H1 (cell line): ENCODE measurements at regions not wholly inside any gene's neighbourhood (a gene's known extent, or its start where the extent isn't known, plus 50 kb on each side); places are given as distances from the start of the nearest gene placed in this dataset.

ENCODE experiments used
- CTCF ChIA-PET: fragments of 300-600 bp; sonication (Branson Sonifier 250); formaldehyde crosslinking; loops from one replicate; lab custom pipeline; 2021; ENCODE audit not compliant: partially characterized antibody; lab: Charles Lee
- POLR2A ChIA-PET: fragments of 300-600 bp; sonication (Branson Sonifier 250); formaldehyde crosslinking; loops from one replicate; lab custom pipeline; 2021; ENCODE audit warnings: inconsistent platforms; ENCODE audit not compliant: partially characterized antibody; lab: Charles Lee
- DNase-seq, 2 experiments: peaks; one replicate each; pipeline versions ENCODE4 v3.0.0 to v3.0.0-alpha.2; 2010 to 2022; ENCODE audit warnings: low spot score in 2 of 2, low read depth in 1 of 2, mixed read lengths in 1 of 2
- FAIRE-seq: peaks from 2 replicates; lab custom pipeline; 2011; peaks lifted over from hg19 to GRCh38; lab: Jason Lieb, UNC
- H2AFZ ChIP-seq: 2 replicates; pipeline ENCODE4 v1.8.1; 2012; ENCODE audit warnings: low read length, inconsistent platforms
- H2AK5ac ChIP-seq: 2 replicates; pipeline ENCODE4 v1.6.1; 2013; ENCODE audit warnings: low read depth, low read length
- H2BK120ac ChIP-seq: replicated peaks from 2 replicates; pipeline ENCODE3; 2013; ENCODE audit warnings: low read depth, low read length, inconsistent platforms
- H2BK12ac ChIP-seq: 2 replicates; pipeline ENCODE4 v1.6.1; 2013; ENCODE audit warnings: low read depth, low read length
- H2BK15ac ChIP-seq: 2 replicates; pipeline ENCODE4 v1.6.1; 2013; ENCODE audit warnings: low read length
- H2BK20ac ChIP-seq: 2 replicates; pipeline ENCODE4 v1.6.1; 2013; ENCODE audit warnings: low read length
- H2BK5ac ChIP-seq: 2 replicates; pipeline ENCODE4 v1.6.1; 2013; ENCODE audit warnings: low read depth, low read length
- H3K14ac ChIP-seq: 2 replicates; pipeline ENCODE4 v1.6.1; 2013; ENCODE audit warnings: inconsistent platforms; ENCODE audit not compliant: insufficient read length
- H3K18ac ChIP-seq: 2 replicates; pipeline ENCODE4 v1.6.1; 2013; ENCODE audit warnings: low read length; ENCODE audit errors: extremely low read depth
- H3K23ac ChIP-seq: 2 replicates; pipeline ENCODE4 v1.6.1; 2013; ENCODE audit warnings: inconsistent platforms; ENCODE audit not compliant: insufficient read length
- H3K23me2 ChIP-seq: 2 replicates; pipeline ENCODE4 v1.6.1; 2013; ENCODE audit warnings: low read depth, low read length
- H3K27ac ChIP-seq: 2 replicates; pipeline ENCODE4 v1.6.1; 2011; ENCODE audit warnings: low read depth, low read length, inconsistent platforms
- H3K27me3 ChIP-seq, 4 experiments: replicated peaks in 1 of 4; 1 replicate in 1 of 4; 2 replicates in 3 of 4; pipeline versions ENCODE4 v1.6.1 to v1.8.1; 2011 to 2013; ENCODE audit warnings: low read length in 3 of 4, mild to moderate bottlenecking in 3 of 4, inconsistent platforms in 2 of 4, mixed read lengths in 2 of 4, moderate library complexity in 1 of 4; ENCODE audit not compliant: control insufficient read depth in 3 of 4, insufficient read depth in 3 of 4; ENCODE audit errors: extremely low read depth in 1 of 4
- H3K36me3 ChIP-seq, 4 experiments: 2 replicates each; pipeline versions ENCODE4 v1.6.1 to v1.8.1; 2011 to 2013; ENCODE audit warnings: mild to moderate bottlenecking in 4 of 4, low read length in 3 of 4, moderate library complexity in 2 of 4, control low read depth in 1 of 4, inconsistent platforms in 1 of 4; ENCODE audit not compliant: insufficient read depth in 4 of 4, control insufficient read depth in 2 of 4
- H3K4ac ChIP-seq: replicated peaks from 2 replicates; pipeline ENCODE3; 2013; ENCODE audit warnings: low read length, low read depth, mixed read lengths, inconsistent platforms; ENCODE audit not compliant: insufficient read length
- H3K4me1 ChIP-seq, 4 experiments: replicated peaks in 1 of 4; 1 replicate in 1 of 4; 2 replicates in 3 of 4; pipeline versions ENCODE4 v1.6.1 to v1.8.1; 2011 to 2013; ENCODE audit warnings: low read length in 3 of 4, inconsistent platforms in 2 of 4, mixed read lengths in 1 of 4; ENCODE audit not compliant: insufficient read depth in 4 of 4, control insufficient read depth in 3 of 4
- H3K4me2 ChIP-seq, 2 experiments: 2 replicates each; pipeline versions ENCODE4 v1.6.1 to v1.8.1; 2011 to 2013; ENCODE audit warnings: low read depth in 2 of 2, low read length in 2 of 2, control low read depth in 1 of 2, inconsistent platforms in 1 of 2, mild to moderate bottlenecking in 1 of 2; ENCODE audit not compliant: insufficient read depth in 1 of 2
- H3K4me3 ChIP-seq, 4 experiments: fragments of 200-600, 300-600 bp in 1 of 4; sonication (generic), shearing (Covaris generic), sonication (Bioruptor Twin) in 1 of 4; 2 replicates each; pipeline versions ENCODE4 v1.5.1 to v1.8.1; 2011 to 2016; ENCODE audit warnings: low read length in 4 of 4, low read depth in 3 of 4, control low read depth in 2 of 4, inconsistent platforms in 2 of 4, mild to moderate bottlenecking in 2 of 4, mixed read lengths in 1 of 4, moderate library complexity in 1 of 4; ENCODE audit not compliant: insufficient read depth in 2 of 4; ENCODE audit errors: extremely low read depth in 1 of 4
- H3K56ac ChIP-seq: replicated peaks from 2 replicates; pipeline ENCODE3; 2013; ENCODE audit warnings: low read depth, mild to moderate bottlenecking, mixed read lengths, low read length, inconsistent platforms; ENCODE audit not compliant: insufficient read length
- H3K79me1 ChIP-seq: 2 replicates; pipeline ENCODE4 v1.6.1; 2013; ENCODE audit warnings: low read depth, low read length, control low read depth
- H3K79me2 ChIP-seq, 2 experiments: 2 replicates each; pipeline versions ENCODE4 v1.6.1 to v1.8.1; 2012 to 2013; ENCODE audit warnings: low read length in 2 of 2, mild to moderate bottlenecking in 2 of 2, inconsistent platforms in 1 of 2; ENCODE audit not compliant: insufficient read depth in 2 of 2, control insufficient read depth in 1 of 2
- H3K9ac ChIP-seq, 4 experiments: replicated peaks in 1 of 4; 1 replicate in 1 of 4; 2 replicates in 3 of 4; pipeline versions ENCODE4 v1.6.1 to v1.8.1; 2011 to 2013; ENCODE audit warnings: low read depth in 3 of 4, low read length in 3 of 4, control low read depth in 2 of 4, mild to moderate bottlenecking in 2 of 4, moderate library complexity in 2 of 4, inconsistent platforms in 1 of 4; ENCODE audit errors: extremely low read depth in 1 of 4
- H3K9me3 ChIP-seq, 2 experiments: 2 replicates each; pipeline versions ENCODE4 v1.6.1 to v1.8.1; 2012 to 2013; ENCODE audit warnings: mild to moderate bottlenecking in 2 of 2, moderate library complexity in 2 of 2, control low read depth in 1 of 2, inconsistent platforms in 1 of 2, low read depth in 1 of 2, low read length in 1 of 2, mixed read lengths in 1 of 2; ENCODE audit not compliant: insufficient read depth in 2 of 2
- H4K20me1 ChIP-seq, 2 experiments: replicated peaks in 1 of 2; 2 replicates each; pipeline versions ENCODE3 to v1.8.1; 2011 to 2013; ENCODE audit warnings: inconsistent platforms in 2 of 2, low read length in 2 of 2, mild to moderate bottlenecking in 1 of 2; ENCODE audit not compliant: insufficient read depth in 2 of 2, control insufficient read depth in 1 of 2
- H4K5ac ChIP-seq: 2 replicates; pipeline ENCODE4 v1.6.1; 2013; ENCODE audit warnings: low read length, low read depth, mixed read lengths, inconsistent platforms; ENCODE audit not compliant: insufficient read length
- H4K8ac ChIP-seq: 2 replicates; pipeline ENCODE4 v1.8.0; 2013; ENCODE audit warnings: mild to moderate bottlenecking, moderate library complexity, low read length, inconsistent platforms; ENCODE audit not compliant: insufficient read depth; ENCODE audit errors: extremely low read depth
- H4K91ac ChIP-seq: replicated peaks from 2 replicates; pipeline ENCODE3; 2013; ENCODE audit warnings: low read length, mixed read lengths, inconsistent platforms; ENCODE audit not compliant: insufficient read length
- CBX8 ChIP-seq: fragments of 300-800, 300-1000 bp; sonication (generic); IDR thresholded peaks from 2 replicates; pipeline ENCODE4 v1.7.1; 2016; ENCODE audit warnings: low read depth, low read length, borderline replicate concordance
- CREB1 ChIP-seq: IDR thresholded peaks from 2 replicates; pipeline ENCODE4 v1.6.1; 2012; ENCODE audit warnings: inconsistent platforms
- GTF2F1 ChIP-seq: IDR thresholded peaks from 2 replicates; pipeline ENCODE4 v1.6.1; 2012; ENCODE audit warnings: low read depth, low read length, improper control_type of control experiment, borderline replicate concordance
- TEAD4 ChIP-seq: IDR thresholded peaks from 2 replicates; pipeline ENCODE4 v1.6.1; 2012; ENCODE audit warnings: low read depth, low read length, inconsistent platforms, mixed read lengths
- WGBS, 2 experiments: shearing (Covaris generic) in 1 of 2; methylation state at CpG; one replicate each; pipeline versions ENCODE4 v1.1.6 to v1.1.7; 2013 to 2015; ENCODE audit warnings: low lambda C conversion rate in 2 of 2, mixed read lengths in 2 of 2, inconsistent platforms in 1 of 2, low coverage in 1 of 2, missing lambda C conversion rate in 1 of 2; ENCODE audit not compliant: insufficient replicate concordance in 2 of 2, insufficient coverage in 1 of 2, insufficient read length in 1 of 2; ENCODE audit errors: extremely low coverage in 1 of 2, missing lambda C conversion rate in 1 of 2; 5-methylcytosine and 5-hydroxymethylcytosine counted together
- TF ChIP-seq, protein P1 (sequence below): IDR thresholded peaks from 2 replicates; pipeline ENCODE4 v1.6.1; 2011; ENCODE audit warnings: low read depth, mild to moderate bottlenecking, low read length; ENCODE audit not compliant: insufficient read depth

DNA sequence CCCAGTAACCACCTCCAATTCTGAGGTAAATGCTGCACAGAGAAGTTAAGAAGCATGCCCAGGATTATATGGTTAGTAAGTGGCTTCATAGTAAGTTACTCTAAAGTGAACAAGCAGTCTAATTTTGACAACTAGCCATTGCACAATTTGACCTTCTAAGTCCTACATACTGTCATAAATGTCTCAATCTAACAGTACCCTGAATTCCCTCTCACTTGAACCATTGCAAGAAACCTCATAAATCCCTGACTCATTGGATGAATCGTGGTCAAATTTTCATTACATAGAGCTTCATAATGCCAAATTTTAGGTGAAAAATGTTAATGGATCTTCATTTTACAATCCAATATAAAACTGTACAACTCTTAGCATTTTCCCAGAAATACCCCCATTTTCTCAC is 217.3 kb upstream of the GRIA4 start:
- no peak overlapping the region for H4K91ac ChIP-seq
- no peak overlapping the region for H4K8ac ChIP-seq
- H2BK12ac ChIP-seq, result no peak overlapping the region
- peak overlapping the region; percentile 43; the same call in 1 of the 2 replicates for H2BK20ac ChIP-seq
- no peak overlapping the region for H3K9ac ChIP-seq
- no peak overlapping the region for H3K14ac ChIP-seq
- no peak overlapping the region for H4K5ac ChIP-seq
- H3K4ac ChIP-seq, result no peak overlapping the region
- H2BK120ac ChIP-seq, result no peak overlapping the region
- H2BK5ac ChIP-seq, result no peak overlapping the region
- H2AK5ac ChIP-seq, result no peak overlapping the region
- ChIA-PET POLR2A (no interaction called here), CTCF (no interaction called here)
- no peak overlapping the region for H3K18ac ChIP-seq
- H2AFZ ChIP-seq, result no peak overlapping the region
- no peaks in the 10 kb centered on the region for H3K79me2 ChIP-seq
- WGBS, 2 experiments, result 90% methylated on average over 1 of the region's 1 CpG; no CpG with 5 or more reads in 1 of the 2 experiments
- no peaks in the 10 kb centered on the region for H4K20me1 ChIP-seq
- no peak overlapping the region for H3K27ac ChIP-seq
- DNase-seq (no peak), FAIRE-seq (no peak)
- no peak overlapping the region for H3K23ac ChIP-seq
- H3K9me3 ChIP-seq, result no peaks in the 10 kb centered on the region
- H3K27me3 ChIP-seq, result no peaks in the 10 kb centered on the region
- H3K36me3 ChIP-seq, result no peaks in the 10 kb centered on the region
- H3K4me2 ChIP-seq, result no peak overlapping the region
- no peak overlapping the region for H3K56ac ChIP-seq
- no peaks in the 10 kb centered on the region for H3K79me1 ChIP-seq
- no peak overlapping the region for H2BK15ac ChIP-seq
- H3K23me2 ChIP-seq, result no peaks in the 10 kb centered on the region
- peaks cover 0 to 3% (median 0%) of the 10 kb centered on the region in 4 experiments; a peak in 1 of 7 replicates for H3K4me1 ChIP-seq
- H3K4me3 ChIP-seq, result no peak overlapping the region
- no peak for TF ChIP-seq CBX8
- TF ChIP-seq GTF2F1, result no peak
- TF ChIP-seq CREB1, result no peak
- no peak for TF ChIP-seq TEAD4
- TF ChIP-seq, protein P1, sequence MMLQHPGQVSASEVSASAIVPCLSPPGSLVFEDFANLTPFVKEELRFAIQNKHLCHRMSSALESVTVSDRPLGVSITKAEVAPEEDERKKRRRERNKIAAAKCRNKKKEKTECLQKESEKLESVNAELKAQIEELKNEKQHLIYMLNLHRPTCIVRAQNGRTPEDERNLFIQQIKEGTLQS, result no peak
